ENCODE measurements at regions not wholly inside any gene's neighbourhood (a gene's known extent, or its start where the extent isn't known, plus 50 kb on each side); places are given as distances from the start of the nearest gene placed in this dataset.

DNA sequence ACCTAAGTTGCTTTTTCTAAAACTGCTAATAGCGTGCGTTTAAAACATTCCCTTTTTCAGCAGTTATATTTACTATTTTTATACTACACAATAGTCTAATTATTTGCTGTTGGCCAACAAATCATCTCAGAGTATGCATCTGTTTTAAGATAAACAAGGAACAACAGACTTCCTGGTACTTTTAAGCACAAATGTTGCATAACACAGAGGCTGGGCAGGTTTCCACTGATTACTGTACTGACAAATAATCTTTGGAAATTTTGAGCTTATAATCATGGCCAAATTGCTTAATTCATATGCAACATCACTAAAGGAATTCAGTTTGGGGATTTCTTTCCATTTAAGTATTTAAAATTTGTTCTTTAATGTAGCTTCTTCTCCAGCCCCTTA, 737.4 kb upstream of the SALL3 start:
- H3K9ac ChIP-seq (ENCODE audit: low read length): no peak overlapping the region
- no peak for TF ChIP-seq POLR2AphosphoS5 (IDR thresholded peaks at IDR 0.05)
- TF ChIP-seq, protein P1, sequence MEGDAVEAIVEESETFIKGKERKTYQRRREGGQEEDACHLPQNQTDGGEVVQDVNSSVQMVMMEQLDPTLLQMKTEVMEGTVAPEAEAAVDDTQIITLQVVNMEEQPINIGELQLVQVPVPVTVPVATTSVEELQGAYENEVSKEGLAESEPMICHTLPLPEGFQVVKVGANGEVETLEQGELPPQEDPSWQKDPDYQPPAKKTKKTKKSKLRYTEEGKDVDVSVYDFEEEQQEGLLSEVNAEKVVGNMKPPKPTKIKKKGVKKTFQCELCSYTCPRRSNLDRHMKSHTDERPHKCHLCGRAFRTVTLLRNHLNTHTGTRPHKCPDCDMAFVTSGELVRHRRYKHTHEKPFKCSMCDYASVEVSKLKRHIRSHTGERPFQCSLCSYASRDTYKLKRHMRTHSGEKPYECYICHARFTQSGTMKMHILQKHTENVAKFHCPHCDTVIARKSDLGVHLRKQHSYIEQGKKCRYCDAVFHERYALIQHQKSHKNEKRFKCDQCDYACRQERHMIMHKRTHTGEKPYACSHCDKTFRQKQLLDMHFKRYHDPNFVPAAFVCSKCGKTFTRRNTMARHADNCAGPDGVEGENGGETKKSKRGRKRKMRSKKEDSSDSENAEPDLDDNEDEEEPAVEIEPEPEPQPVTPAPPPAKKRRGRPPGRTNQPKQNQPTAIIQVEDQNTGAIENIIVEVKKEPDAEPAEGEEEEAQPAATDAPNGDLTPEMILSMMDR (IDR thresholded peaks at IDR 0.05; ENCODE audit: poor library complexity, severe bottlenecking): no peak
- no peak for TF ChIP-seq EZH2 (IDR thresholded peaks at IDR 0.05; ENCODE audit: borderline replicate concordance, insufficient read depth, low read length, poor library complexity, severe bottlenecking)
- TF ChIP-seq RAD21 (conservative IDR thresholded peaks at IDR 0.05): no peak
- TF ChIP-seq EP300 (conservative IDR thresholded peaks at IDR 0.05; ENCODE audit: poor library complexity, severe bottlenecking): no peak
- no peak for TF ChIP-seq MXI1 (conservative IDR thresholded peaks at IDR 0.05; ENCODE audit: poor library complexity, severe bottlenecking)
- TF ChIP-seq SMC3 (conservative IDR thresholded peaks at IDR 0.05; ENCODE audit: poor library complexity): no peak
- no peak for TF ChIP-seq TAF1 (IDR thresholded peaks at IDR 0.05; ENCODE audit: low read depth)
- TF ChIP-seq, protein P2, sequence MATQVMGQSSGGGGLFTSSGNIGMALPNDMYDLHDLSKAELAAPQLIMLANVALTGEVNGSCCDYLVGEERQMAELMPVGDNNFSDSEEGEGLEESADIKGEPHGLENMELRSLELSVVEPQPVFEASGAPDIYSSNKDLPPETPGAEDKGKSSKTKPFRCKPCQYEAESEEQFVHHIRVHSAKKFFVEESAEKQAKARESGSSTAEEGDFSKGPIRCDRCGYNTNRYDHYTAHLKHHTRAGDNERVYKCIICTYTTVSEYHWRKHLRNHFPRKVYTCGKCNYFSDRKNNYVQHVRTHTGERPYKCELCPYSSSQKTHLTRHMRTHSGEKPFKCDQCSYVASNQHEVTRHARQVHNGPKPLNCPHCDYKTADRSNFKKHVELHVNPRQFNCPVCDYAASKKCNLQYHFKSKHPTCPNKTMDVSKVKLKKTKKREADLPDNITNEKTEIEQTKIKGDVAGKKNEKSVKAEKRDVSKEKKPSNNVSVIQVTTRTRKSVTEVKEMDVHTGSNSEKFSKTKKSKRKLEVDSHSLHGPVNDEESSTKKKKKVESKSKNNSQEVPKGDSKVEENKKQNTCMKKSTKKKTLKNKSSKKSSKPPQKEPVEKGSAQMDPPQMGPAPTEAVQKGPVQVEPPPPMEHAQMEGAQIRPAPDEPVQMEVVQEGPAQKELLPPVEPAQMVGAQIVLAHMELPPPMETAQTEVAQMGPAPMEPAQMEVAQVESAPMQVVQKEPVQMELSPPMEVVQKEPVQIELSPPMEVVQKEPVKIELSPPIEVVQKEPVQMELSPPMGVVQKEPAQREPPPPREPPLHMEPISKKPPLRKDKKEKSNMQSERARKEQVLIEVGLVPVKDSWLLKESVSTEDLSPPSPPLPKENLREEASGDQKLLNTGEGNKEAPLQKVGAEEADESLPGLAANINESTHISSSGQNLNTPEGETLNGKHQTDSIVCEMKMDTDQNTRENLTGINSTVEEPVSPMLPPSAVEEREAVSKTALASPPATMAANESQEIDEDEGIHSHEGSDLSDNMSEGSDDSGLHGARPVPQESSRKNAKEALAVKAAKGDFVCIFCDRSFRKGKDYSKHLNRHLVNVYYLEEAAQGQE (IDR thresholded peaks at IDR 0.05; ENCODE audit: borderline replicate concordance): no peak
- H3K27me3 ChIP-seq (ENCODE audit: insufficient read depth, low read depth, low read length): no peaks in the 10 kb centered on the region
- H3F3A ChIP-seq (ENCODE audit: insufficient read depth, low read length, poor library complexity, severe bottlenecking): no peaks in the 10 kb centered on the region
- no peak overlapping the region for H2AFZ ChIP-seq (ENCODE audit: low read depth, low read length)
- H3K27ac ChIP-seq (ENCODE audit: low read length): no peak overlapping the region
- no peaks in the 10 kb centered on the region for H3K79me2 ChIP-seq (replicated peaks; ENCODE audit: insufficient read depth, low read length)
- H3K9me3 ChIP-seq (ENCODE audit: low read length): no peaks in the 10 kb centered on the region
- H3K9me2 ChIP-seq (ENCODE audit: insufficient read depth, low read length): no peaks in the 10 kb centered on the region
- H3K4me2 ChIP-seq (ENCODE audit: low read length): no peak overlapping the region
- H3K4me3 ChIP-seq (ENCODE audit: low read length): no peak overlapping the region
- H3K36me3 ChIP-seq (ENCODE audit: insufficient read depth, low read length): no peaks in the 10 kb centered on the region
- H4K20me1 ChIP-seq (ENCODE audit: insufficient read depth): no peaks in the 10 kb centered on the region

DNA sequence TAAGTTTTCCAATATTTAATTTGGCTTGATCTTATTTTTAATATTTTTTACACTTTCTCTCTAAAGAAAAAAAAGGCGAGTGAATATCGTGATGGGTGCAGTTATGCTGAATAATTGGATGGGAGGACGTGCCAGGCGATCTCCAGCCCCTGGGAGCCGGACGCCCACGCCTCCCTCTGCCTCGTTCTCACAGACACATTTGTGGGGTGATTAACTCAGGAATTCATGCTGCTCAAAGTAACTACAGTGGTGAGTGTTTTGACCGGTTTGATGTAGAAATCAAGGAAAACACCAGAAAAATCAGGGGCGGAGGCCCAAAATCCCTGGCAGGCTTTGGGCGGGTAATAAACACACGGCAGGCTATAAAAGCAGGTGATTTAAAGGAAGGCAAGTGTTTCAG, 736.8 kb upstream of the SALL3 start:
- H3K4me3 ChIP-seq (ENCODE audit: low read length): no peak overlapping the region
- H3K9ac ChIP-seq (ENCODE audit: low read length): no peak overlapping the region
- no peaks in the 10 kb centered on the region for H3F3A ChIP-seq (ENCODE audit: insufficient read depth, low read length, poor library complexity, severe bottlenecking)
- H3K79me2 ChIP-seq (replicated peaks; ENCODE audit: insufficient read depth, low read length): no peaks in the 10 kb centered on the region
- no peak overlapping the region for H3K4me2 ChIP-seq (ENCODE audit: low read length)
- H3K9me3 ChIP-seq (ENCODE audit: low read length): no peaks in the 10 kb centered on the region
- no peak overlapping the region for H2AFZ ChIP-seq (ENCODE audit: low read depth, low read length)
- TF ChIP-seq MXI1 (conservative IDR thresholded peaks at IDR 0.05; ENCODE audit: poor library complexity, severe bottlenecking) (no peak), POLR2AphosphoS5 (IDR thresholded peaks at IDR 0.05) (no peak), EP300 (conservative IDR thresholded peaks at IDR 0.05; ENCODE audit: poor library complexity, severe bottlenecking) (no peak), EZH2 (IDR thresholded peaks at IDR 0.05; ENCODE audit: borderline replicate concordance, insufficient read depth, low read length, poor library complexity, severe bottlenecking) (no peak), TAF1 (IDR thresholded peaks at IDR 0.05; ENCODE audit: low read depth) (no peak), SMC3 (conservative IDR thresholded peaks at IDR 0.05; ENCODE audit: poor library complexity) (no peak), RAD21 (conservative IDR thresholded peaks at IDR 0.05) (no peak)
- TF ChIP-seq, protein P2 (IDR thresholded peaks at IDR 0.05; ENCODE audit: borderline replicate concordance): no peak
- TF ChIP-seq, protein P1 (IDR thresholded peaks at IDR 0.05; ENCODE audit: poor library complexity, severe bottlenecking): no peak
- H3K9me2 ChIP-seq (ENCODE audit: insufficient read depth, low read length): no peaks in the 10 kb centered on the region
- no peaks in the 10 kb centered on the region for H3K36me3 ChIP-seq (ENCODE audit: insufficient read depth, low read length)
- H3K27me3 ChIP-seq (ENCODE audit: insufficient read depth, low read depth, low read length): no peaks in the 10 kb centered on the region
- no peak overlapping the region for H3K27ac ChIP-seq (ENCODE audit: low read length)
- H4K20me1 ChIP-seq (ENCODE audit: insufficient read depth): no peaks in the 10 kb centered on the region
